ENCODE measurements at regions not wholly inside any gene's neighbourhood (a gene's known extent, or its start where the extent isn't known, plus 50 kb on each side); places are given as distances from the start of the nearest gene placed in this dataset.

DNA sequence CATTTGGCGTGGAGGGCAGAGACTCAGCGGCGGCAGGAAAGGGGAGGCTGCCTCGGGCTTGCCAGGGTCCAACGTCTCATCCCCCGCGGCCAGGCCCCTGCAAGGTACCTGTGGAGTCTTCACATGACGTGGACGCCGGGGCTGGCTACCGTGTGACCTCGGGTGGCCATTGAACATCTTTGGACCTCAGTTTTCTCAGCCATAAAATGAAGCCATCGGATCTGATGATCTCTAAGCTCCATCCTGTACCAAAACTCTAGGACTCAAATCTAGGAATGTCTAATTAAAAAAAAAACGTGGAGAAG lies 141.8 kb upstream of the KCNE2 start:
- TF ChIP-seq, protein P1, sequence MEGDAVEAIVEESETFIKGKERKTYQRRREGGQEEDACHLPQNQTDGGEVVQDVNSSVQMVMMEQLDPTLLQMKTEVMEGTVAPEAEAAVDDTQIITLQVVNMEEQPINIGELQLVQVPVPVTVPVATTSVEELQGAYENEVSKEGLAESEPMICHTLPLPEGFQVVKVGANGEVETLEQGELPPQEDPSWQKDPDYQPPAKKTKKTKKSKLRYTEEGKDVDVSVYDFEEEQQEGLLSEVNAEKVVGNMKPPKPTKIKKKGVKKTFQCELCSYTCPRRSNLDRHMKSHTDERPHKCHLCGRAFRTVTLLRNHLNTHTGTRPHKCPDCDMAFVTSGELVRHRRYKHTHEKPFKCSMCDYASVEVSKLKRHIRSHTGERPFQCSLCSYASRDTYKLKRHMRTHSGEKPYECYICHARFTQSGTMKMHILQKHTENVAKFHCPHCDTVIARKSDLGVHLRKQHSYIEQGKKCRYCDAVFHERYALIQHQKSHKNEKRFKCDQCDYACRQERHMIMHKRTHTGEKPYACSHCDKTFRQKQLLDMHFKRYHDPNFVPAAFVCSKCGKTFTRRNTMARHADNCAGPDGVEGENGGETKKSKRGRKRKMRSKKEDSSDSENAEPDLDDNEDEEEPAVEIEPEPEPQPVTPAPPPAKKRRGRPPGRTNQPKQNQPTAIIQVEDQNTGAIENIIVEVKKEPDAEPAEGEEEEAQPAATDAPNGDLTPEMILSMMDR (IDR thresholded peaks at IDR 0.05; ENCODE audit: low read length): no peak
- no peak for TF ChIP-seq EZH2 (optimal IDR thresholded peaks at IDR 0.05; ENCODE audit: low read depth, low read length)
- no peak for TF ChIP-seq EZH2phosphoT487 (IDR thresholded peaks at IDR 0.05; ENCODE audit: low read length)
